HG03135 (cell line): ENCODE measurements at regions not wholly inside any gene's neighbourhood (a gene's known extent, or its start where the extent isn't known, plus 50 kb on each side); places are given as distances from the start of the nearest gene placed in this dataset.
"Not testable (repeated sequence)": the region's sequence is repeated elsewhere in the genome, so short reads cannot be mapped to it uniquely, and the experiment has no call there.

Experiments
- ATAC-seq: cut with Tn5 transposase; IDR thresholded peaks from one replicate; pipeline ENCODE4 v1.9.1; 2021; ENCODE audit warnings: mild to moderate bottlenecking, moderate library complexity; ENCODE audit not compliant: unreplicated experiment

DNA sequence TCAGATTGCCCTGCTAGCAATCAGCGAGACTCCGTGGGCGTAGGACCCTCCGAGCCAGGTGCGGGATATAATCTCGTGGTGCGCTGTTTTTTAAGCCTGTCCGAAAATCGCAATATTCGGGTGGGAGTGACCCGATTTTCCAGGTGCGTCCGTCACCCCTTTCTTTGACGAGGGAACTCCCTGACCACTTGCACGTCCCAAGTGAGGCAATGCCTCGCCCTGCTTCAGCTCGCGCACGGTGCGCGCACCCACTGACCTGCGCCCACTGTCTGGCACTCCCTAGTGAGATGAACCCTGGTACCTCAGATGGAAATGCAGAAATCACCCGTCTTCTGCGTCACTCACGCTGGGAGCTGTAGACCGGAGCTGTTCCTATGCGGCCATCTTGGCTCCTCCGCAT, 971.0 kb downstream of the NXPH1 start:
- not testable (repeated sequence) for ATAC-seq

DNA sequence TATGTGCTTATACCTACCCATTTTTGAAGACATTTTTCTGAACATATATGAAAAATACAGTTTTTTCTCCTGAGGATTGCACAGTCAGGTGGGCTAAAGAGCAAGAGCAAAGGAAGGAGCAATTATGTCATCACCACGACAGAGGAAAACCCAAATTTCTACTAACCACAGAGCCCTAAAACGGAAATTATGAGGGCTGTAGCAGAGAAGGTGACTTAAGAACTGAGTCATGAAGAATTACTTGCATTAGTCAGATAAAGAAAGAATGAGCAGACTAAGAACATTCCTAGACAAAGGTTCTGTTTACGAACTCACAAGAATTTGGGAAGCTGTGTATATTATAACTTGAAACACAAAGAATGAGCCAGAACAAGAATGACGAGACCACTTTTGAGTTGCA, 974.4 kb downstream of the NXPH1 start:
- no peak for ATAC-seq

DNA sequence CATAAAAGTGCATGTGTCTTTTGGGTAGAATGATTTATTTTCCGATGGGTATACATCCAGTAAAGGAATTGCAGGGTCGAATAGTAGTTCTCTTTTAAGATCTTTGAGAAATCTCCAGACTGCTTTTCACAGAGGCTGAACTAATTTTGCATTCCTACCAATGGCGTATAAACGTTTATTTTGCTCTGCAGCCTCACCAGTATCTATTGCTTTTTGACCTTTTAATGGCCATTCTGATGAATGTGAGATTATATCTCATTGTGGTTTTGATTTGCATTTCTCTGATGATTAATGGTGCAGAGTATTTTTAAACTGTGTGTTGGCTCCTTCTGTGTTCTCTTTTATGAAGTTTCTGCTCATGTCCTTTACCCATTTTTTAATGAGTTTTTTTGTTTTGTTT, 1020.1 kb downstream of the NXPH1 start:
- ATAC-seq = no peak

DNA sequence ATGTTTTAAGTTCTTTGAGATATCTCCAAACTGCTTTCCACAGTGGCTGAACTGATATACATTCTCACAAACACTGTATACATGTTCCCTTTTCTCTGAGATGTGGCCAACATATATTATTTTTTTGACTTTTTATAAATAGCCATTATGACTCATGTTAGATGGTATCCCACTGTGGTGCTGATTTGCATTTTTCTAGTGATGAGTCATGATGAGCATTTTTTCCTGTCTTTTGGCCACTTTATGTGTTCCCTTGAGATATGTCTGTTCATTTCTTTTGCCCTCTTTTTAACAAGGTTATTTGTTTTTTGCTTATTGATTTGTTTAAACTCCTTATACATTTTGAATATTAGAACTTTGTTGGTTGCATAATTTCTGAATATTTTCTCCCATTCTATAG, 1055.1 kb downstream of the NXPH1 start:
- ATAC-seq = no peak

DNA sequence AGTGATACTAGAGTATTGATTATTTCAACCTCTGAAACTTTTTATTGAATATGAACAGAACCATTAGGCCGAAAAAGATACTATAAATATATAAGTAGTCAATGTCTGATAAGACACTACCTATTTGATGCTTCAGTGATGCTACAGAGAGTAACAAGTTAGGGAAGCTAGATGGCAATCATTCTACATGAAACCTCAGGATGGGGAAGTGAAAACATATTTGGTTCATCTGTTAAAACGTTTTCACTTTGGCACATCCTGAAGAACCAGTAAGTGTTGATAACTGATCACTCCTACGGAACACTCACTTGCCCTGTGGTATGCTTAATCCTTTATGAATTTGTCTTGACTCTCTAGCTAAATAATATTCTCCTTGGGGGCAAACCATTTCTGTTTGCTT, 1064.9 kb downstream of the NXPH1 start:
- no peak for ATAC-seq

DNA sequence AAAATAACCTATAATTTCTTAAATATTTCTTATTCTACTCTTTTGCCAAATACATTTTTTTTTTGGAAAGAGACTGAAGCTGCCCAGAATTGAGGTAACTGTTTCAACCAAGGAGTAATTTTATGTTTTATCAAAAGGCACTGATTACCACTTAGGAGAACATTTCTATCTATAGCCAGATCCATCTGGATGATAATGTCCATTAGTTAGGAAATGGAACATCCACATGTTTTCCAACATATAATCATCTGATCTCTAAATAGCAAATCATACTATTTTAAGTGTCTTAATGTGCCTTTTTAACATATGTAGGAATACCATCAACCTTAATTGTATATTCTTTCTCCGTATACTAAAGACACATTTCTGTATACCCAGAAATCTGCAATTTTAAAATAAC, 1068.9 kb downstream of the NXPH1 start:
- ATAC-seq = no peak

DNA sequence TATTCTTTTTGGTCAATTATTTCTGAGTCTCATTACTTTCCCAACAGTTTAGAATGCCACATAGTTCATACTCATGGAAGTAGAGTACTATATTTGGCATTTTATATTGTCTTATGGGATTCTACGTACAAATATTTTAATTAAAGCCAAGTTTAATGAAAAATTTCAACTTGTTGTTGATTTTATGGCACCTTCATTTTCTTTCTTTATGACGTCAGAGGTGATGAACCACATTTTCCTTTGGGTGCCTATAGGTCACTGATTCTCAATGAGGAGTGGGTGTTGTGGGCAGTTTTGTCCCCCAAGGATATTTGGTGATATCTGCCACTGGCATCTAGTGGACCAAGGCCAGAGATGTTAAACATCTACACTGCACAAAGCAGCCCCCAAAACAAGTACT, 1071.3 kb downstream of the NXPH1 start:
- ATAC-seq = no peak

DNA sequence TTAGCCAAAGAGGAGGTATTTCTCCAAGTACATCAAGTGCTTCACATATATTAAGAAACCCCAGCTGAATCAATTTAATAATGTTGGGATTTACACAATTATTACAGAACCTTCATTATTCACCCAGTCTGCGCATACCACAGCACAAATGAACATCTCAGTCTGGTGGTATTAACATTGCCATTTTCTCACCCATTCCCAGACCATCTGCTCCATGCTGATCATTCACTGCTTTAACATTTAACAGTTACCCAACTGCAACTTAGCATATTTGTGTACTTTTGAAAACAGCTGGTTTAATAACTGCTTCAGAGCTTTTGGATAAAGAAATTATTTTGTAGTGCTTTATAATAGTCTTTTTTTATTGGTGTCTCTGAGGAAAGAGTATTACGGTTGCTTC, 1072.1 kb downstream of the NXPH1 start:
- no peak for ATAC-seq

DNA sequence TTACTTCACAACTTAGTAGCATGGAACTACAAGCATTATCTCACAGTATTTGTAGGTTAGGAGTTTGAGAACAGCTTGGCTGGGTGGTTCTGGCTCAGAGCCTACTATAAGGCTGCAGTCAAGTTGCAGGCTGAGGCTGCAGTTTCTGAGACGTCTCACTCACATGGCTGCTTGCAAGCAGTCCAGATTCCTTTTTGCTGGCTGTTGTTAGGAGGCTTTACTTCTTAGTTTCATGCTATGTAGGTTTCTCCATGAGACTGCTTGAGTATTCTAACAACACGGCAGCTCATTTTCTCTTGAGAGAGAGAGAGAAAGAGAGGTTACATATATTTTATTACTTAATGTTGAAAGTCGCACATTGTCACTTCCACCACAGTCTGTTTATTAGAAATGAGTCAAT, 1073.9 kb downstream of the NXPH1 start:
- no peak for ATAC-seq

DNA sequence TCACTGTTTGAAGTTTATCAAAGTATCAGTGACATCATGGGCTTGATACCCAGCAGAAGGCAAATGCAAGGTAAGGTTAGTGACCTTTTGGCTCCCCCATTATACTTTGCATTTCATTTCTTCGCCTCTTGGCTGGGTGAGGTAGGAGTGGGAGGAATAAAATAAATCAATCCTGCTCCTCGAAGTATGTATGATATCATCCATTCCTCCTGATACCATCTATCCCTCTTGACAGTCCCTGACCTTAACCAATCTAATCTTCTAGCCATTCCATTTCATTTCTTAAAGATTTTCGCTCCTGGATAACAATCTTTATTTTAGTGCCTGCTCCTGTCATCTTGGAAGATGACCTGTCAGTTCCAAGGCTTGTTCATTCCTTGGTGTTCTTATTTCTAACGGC, 1083.3 kb downstream of the NXPH1 start:
- ATAC-seq = no peak

DNA sequence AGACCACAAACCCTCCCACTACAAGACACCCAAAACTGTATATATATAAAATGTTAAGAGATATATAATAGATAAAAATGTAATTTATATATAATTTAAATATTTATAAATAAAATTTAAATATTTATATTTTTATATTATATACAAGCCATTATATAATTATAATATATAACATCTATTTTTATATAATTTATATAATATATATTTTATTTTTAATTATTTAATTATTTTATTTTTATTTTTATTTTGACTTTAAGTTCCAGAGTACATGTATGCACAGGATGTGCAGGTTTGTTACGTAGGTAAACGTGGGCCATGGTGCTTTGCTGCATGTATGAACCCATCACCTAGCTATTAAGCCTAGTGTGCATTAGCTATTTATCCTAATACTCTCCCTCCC, 1090.2 kb downstream of the NXPH1 start:
- no peak for ATAC-seq

DNA sequence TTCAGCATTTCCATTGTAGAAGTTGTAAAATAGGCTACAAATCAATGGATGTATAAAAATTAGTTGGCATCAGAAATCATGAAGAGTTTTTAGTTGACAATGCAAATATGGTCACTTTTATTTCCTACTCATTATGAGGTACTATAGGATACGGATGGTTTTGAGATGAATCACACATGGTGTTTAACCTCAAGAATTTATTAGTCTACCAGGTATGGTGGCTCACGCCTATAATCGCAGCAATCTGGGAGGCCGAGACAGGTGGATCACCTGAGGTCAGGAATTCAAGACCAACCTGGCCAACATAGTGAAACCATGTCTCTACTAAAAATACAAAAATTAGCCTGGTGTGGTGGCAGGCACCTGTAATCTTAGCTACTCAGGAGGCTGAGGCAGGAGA, 1119.0 kb downstream of the NXPH1 start:
- not testable (repeated sequence) for ATAC-seq

DNA sequence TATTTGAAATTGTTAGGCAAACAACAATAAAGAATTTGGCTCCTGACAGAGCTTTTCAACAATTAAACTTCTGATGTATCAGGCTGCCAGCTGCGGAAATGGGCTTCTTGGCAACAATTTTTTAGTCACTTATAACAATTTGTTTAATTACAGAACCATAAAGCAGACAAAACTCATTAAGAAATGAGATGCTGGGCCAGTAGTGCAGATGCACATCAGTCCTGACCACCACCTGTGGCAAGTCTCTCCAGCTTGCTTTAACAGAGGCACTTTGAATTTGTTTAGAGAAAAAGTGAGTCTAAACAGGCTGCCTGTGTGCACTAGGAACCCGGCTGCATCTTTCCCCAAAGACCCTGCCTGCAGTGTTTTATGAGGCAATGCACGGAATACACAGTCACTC, 1124.4 kb downstream of the NXPH1 start:
- ATAC-seq = no peak

DNA sequence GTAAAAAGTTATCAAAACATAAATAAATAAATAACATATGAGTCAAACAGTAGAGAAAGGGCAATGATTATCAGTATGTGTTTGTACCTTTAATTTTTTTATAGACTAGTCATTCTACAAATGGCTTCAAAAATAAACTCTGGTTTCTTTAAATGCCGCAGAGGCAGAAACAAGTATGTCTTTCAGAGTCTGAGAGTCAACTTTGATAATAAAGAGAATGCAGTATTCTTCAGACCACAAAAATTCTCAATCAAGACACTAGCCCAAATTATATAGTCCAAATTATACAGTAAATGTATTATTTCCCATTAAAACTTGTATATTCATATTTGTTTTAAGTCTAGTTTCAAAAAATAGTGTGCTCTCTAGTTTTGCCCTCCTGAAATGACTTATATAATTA, 1142.3 kb downstream of the NXPH1 start:
- no peak for ATAC-seq

DNA sequence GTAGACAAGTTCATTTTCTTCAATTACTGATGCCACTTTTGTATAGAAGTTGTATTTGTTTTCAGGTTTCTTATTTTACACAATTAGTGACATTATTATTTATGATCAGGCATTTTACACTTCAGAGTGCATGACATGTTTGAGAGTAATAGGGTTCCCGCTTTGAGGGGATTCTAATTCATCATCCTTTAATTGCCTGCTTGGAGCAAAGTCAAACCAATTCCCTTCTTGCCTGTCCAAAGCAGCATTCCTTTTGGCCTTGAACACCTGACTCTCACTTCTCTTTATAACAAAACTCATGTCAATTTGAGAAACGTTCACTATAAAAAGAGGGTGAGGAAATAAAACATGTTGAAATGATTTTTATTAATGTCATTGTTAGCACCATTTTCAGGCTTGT, 1149.4 kb downstream of the NXPH1 start:
- ATAC-seq = no peak

DNA sequence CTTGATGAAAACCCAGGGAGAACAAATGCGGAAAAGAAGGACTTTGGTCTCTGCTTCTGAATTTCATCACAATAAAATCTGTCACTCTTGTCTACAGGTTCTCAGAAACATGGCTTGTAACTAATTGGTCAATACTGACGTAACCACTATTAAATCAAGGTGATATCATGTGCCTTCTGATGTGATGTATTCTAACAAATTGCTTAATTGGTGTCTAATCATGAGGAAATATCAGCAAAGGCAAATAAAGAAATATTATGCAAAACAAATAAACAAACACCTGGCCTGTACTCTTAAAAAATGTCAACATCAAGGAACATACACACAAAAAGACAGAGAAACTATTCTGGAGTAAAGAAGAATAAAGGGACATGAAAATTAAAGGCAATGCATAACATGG, 1165.0 kb downstream of the NXPH1 start:
- no peak for ATAC-seq

DNA sequence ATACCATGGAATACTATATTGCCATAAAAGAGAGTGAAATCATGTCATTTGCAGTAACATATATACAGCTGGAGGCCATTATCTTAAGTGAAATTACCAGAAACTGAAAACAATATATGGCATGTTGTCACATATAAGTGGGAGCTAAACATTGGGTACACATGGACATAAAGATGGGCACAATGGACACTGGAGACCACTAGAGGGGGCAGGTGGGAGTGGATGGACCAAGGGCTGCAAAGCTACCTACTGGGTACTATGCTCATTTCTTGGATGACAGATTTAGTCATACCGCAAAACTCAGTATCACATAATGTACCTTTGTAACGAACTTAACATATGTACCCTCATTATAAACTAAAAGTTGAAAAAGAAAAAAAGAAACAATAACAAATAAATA, 1167.6 kb downstream of the NXPH1 start:
- ATAC-seq = no peak

DNA sequence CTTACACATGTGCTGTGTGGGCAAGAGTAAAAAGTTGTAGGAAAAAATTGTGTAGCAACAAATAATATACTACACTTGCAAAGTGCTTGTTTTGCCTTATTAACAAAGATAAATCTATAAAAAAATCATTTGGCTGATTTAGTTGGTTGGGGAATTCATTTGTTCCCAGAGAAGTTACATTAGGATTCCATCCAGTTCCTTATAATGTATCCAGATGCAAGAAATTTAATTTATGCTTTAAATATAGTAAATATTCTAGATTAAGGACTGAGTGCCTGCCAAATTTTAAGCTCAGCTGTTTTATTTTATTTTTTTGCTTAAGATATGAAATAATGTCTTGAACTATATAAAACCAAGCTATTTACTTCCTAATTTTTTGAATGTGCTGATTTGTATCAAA, 1169.9 kb downstream of the NXPH1 start:
- ATAC-seq = no peak

DNA sequence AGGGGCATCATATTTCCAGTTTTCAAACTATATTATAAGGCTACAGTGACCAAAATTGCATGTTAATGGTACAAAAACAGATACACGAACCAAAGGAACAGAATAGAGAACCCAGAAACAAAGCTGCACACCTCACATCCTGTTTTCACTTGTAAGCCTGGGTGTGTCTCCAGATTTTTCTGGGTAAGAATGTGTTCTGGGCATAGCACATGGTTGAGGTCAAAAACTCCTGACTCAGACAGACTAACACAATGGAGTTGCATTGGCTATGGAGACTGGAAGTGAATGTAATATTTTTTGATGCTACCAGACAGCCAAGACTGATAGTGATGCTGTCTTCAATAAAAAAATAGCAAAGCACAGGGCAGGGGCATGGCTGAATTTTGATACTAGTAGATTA, 1175.2 kb downstream of the NXPH1 start:
- no peak for ATAC-seq

DNA sequence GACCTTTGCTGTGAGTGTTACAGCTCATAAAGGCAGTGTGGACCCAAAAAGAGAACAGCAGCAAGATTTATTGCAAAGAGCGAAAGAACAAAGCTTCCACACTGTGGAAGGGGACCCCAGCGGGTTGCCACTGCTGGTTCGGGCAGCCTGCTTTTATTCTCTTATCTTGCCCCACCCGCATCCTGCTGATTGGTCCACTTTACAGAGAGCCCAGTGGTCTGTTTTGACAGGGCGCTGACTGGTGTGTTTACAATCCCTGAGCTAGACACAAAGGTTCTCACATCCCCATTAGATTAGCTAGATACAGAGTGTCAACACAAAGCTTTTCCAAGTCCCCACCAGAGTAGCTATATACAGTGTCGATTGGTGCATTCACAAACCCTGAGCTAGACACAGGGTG, 1187.5 kb downstream of the NXPH1 start:
- ATAC-seq = not testable (repeated sequence)

DNA sequence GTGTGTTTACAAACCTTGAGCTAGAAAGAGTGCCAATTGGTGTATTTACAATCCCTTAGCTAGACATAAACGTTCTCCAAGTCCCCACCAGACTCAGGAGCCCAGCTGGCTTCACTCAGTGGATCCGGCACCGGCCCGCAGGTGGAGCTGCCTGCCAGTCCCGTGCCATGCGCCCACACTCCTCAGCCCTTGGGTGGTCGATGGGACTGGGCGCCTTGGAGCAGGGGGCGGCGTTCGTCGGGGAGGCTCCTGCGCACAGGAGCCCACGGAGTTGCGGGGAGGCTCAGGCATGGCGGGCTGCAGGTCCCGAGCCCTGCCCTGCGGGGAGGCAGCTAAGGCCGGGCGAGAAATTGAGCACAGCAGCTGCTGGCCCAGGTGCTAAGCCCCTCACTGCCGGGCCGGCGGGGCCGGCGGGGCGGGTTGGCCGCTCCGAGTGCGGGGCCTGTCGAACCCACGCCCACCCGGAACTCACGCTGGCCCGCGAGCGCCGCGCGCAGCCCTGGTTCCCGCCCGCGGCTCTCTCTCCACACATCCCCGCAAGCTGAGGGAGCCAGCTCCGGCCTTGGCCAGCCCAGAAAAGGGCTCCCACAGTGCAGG, 1188.0 kb downstream of the NXPH1 start:
- ATAC-seq = not testable (repeated sequence)

DNA sequence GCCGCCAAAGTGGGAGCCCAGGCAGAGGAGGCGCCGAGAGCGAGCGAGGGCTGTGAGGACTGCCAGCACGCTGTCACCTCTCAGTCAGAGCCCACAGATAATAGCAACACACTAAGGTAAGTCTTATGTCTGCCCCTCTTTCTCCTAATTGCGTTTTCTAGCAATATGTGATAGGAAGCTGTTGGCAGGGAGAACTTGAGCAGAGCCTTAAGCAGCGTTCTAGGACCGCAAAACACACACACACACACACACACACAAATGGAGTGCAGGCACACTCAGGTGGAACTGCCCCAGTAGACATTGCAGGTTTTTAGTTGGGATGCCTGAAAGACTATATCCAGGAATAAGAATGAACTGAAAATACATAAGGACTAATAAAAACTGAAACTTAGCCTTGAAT, 1188.5 kb downstream of the NXPH1 start:
- ATAC-seq = no peak

DNA sequence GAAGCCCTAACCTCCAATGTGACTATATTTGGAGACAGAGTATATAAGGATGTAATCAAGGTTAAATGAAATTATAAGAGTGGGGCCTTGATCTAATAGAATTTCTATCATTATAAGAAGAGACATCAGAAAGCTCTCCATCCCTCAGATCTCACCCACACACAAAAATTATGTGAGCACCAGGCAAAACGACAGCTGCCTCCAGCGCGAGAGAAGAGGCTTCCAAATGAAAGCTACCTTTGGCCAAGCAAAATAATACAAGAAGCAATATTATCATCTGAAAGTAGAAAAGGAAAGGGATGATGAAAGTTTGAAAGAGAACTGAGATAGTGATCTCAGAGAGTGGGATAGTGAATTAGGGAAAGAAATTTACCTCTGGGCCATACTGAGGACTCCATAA, 1192.5 kb downstream of the NXPH1 start:
- no peak for ATAC-seq

DNA sequence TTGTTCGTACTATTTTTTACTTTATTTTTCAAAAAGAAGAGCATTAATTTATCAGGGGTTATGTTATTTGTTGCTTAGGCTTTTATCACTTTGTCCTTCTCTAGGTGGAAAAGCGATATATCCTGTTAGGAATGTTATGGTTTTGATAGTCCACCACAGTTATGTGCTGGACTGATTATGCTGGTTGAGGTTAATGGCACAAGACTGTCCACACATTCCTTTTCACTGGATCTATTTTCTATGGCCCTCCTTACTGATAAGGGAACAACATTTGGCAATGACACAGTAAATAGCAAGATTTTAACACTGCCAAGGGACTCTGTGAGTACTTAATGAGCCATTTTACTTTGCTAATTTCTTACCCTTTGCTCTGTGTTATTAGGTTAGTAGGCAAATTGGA, 1212.3 kb downstream of the NXPH1 start:
- ATAC-seq = no peak
